Brain microvascular endothelial cell (primary cell): ENCODE measurements at regions not wholly inside any gene's neighbourhood (a gene's known extent, or its start where the extent isn't known, plus 50 kb on each side); places are given as distances from the start of the nearest gene placed in this dataset.

ENCODE experiments used
- DNase-seq: peaks from one replicate; pipeline ENCODE4 v3.0.0-alpha.2; 2020
- H3K27ac ChIP-seq: fragments of 250-450 bp; sonication (Bioruptor Pico); 2 replicates; pipeline ENCODE4 v1.5.1; 2020; ENCODE audit warnings: mild to moderate bottlenecking, moderate library complexity
- H3K27me3 ChIP-seq: fragments of 250-450 bp; sonication (Bioruptor Pico); replicated peaks from 2 replicates; pipeline ENCODE4 v1.5.1; 2020; ENCODE audit warnings: mild to moderate bottlenecking
- H3K36me3 ChIP-seq: fragments of 250-450 bp; sonication (Bioruptor Pico); replicated peaks from 2 replicates; pipeline ENCODE4 v1.5.1; 2020; ENCODE audit warnings: mild to moderate bottlenecking
- H3K4me3 ChIP-seq: 2 replicates; pipeline ENCODE4 v1.5.1; 2011; ENCODE audit warnings: low read depth, mild to moderate bottlenecking, control low read depth, low read length, moderate library complexity
- in situ Hi-C: cut with HindIII; loops from 2 replicates; pipeline ENCODE4 v1.10.0; 2017; ENCODE audit warnings: low sequenced_read_pairs, low pct_ligation_motif_present
- TF ChIP-seq, protein P1 (sequence below): IDR thresholded peaks from 2 replicates; pipeline ENCODE4 v1.5.1; 2011; ENCODE audit warnings: low read depth, mild to moderate bottlenecking, moderate library complexity, low read length, control low read depth, inconsistent platforms; ENCODE audit errors: missing control alignments

DNA sequence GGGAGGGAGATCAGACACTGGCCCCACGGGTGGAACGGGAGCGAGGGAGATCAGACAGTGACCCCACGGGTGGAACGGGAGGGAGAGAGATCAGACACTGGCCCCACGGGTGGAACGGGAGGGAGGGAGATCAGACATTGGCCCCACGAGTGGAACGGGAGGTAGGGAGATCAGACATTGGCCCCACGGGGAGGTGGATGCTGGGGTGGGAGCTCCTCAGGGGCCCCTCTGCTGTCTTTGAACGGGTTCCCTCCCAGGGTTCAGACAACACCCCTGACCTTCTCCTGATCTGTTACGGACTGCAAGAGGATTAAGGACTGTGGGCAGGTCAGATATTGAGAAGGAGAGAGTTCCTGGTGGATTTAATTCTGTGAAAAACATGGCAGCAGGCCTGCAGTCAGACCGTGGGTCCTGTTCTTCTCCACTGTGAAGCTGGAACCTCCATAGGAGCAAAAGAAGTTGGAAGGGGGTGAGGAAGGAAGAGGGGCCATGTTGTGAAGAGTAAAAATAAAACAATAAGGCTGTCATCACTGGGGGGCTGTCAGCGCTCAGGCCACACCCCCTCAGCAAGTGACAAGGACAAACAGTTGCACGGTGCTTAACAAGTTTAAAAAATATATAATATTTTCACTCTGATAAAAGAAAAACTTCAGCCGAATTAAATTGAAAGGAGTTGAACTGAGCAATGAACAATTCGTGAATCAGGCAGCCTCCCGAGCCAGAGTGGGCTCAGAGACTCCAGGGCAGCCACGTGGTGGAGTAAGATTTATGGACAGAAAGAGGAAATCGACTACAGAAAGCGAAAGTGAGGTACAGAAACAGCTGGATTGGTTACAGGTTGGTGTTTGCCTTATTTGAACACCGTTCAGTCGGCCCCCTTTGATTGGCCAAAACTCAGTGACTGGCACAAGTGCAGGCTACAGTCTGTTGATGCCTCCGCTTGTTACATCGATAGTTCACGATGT is 348.7 kb upstream of the TNRC6C start:
- H3K27ac ChIP-seq, result no peak overlapping the region
- in situ Hi-C loops, result no loop called here
- DNase-seq, result no peak
- H3K4me3 ChIP-seq, result no peak overlapping the region
- TF ChIP-seq, protein P1, sequence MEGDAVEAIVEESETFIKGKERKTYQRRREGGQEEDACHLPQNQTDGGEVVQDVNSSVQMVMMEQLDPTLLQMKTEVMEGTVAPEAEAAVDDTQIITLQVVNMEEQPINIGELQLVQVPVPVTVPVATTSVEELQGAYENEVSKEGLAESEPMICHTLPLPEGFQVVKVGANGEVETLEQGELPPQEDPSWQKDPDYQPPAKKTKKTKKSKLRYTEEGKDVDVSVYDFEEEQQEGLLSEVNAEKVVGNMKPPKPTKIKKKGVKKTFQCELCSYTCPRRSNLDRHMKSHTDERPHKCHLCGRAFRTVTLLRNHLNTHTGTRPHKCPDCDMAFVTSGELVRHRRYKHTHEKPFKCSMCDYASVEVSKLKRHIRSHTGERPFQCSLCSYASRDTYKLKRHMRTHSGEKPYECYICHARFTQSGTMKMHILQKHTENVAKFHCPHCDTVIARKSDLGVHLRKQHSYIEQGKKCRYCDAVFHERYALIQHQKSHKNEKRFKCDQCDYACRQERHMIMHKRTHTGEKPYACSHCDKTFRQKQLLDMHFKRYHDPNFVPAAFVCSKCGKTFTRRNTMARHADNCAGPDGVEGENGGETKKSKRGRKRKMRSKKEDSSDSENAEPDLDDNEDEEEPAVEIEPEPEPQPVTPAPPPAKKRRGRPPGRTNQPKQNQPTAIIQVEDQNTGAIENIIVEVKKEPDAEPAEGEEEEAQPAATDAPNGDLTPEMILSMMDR, result no peak
- H3K36me3 ChIP-seq, result no peaks in the 10 kb centered on the region
- peaks cover 4% of the 10 kb centered on the region for H3K27me3 ChIP-seq

DNA sequence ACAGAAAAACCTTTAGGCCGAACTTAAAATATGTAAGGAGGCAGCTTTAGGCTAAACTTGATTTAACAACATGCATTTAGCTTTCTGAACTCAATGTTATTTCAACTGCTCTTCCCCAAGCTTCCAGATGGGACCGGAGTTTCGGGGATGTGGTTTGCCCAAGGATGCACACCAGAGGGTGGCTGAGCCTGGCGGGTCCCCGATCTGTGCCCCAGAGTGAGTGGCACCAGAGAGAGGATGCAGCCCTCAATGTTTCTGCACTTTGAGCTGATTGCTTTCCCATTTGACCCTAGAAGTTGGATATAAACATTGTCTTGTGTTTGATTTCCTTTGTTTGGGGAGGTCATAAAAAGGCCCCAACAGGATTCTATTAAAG is 348.0 kb upstream of the TNRC6C start:
- Histone ChIP-seq H3K27ac (no peak overlapping the region), H3K36me3 (no peaks in the 10 kb centered on the region), H3K4me3 (no peak overlapping the region), H3K27me3 (peaks cover 4% of the 10 kb centered on the region)
- DNase-seq, result no peak
- TF ChIP-seq, protein P1, result no peak
- in situ Hi-C loops, result no loop called here

DNA sequence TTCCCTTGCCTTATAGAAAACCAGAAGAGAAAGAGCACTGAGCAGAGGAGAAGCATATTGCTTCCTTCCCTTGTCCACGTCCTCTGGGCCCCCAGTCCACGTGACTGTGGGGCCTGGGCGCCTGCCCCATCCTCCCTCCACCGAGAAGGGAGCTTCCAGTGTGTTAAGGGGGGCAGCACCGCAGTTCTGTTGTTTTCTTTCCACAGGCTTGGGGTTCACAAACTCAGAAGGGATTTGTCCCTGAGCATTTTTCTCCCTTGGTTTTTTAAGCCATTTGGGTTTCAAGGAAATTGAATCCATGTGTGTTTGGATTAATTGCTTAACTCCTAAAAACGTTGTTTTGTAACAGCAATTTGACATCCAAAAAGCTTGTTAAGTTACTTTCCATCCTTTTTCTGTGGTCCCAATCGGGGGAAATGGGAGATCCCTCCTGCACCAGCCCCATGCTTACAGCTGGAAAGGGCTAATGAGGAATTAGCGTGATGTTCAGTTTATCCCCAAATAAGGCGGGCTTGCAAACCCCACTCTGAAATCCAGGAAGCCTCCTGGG is 347.5 kb upstream of the TNRC6C start:
- H3K27ac ChIP-seq, result no peak overlapping the region

DNA sequence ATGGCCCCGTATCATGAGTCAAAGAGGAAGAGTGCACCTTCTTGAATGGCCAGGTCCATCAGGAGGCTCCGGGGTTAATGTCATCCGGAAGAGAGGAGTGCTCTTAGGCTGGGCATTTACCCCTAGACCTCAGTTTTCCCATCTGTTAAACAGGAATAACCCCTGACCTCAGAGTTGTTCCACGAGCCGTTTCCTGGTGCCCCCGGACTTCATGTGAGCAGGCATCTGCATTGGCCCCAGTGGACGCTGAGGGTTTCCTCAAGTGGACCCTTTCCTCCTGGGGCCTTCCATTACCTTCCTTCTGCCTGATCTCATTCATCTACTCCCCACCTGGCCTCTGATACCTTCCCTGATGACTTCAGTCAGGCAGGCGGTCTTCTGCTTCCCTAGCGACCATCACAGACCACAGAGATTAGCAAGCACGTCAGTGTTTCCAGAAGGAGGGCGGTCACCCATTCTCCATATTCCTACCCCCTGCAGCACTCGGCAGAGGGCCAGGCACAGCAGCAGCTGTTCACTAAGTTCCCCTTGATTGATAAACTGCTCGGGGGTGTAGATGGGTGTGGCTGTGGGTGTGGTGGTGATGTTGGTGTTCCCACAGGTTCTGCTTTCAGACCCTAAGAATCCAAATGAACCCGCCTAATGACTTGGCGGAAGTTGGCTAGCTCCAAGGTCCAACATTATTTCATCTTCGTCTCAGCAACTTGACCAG is 346.6 kb upstream of the TNRC6C start:
- H3K27ac ChIP-seq, result no peak overlapping the region
- H3K36me3 ChIP-seq, result no peaks in the 10 kb centered on the region
- peaks cover 4% of the 10 kb centered on the region for H3K27me3 ChIP-seq
- DNase-seq, result no peak
- TF ChIP-seq, protein P1, result no peak
- H3K4me3 ChIP-seq, result no peak overlapping the region
- in situ Hi-C loops, result no loop called here

More for the DNA sequence above, 347.5 kb upstream of the TNRC6C start:
- Histone ChIP-seq H3K4me3 (no peak overlapping the region), H3K27me3 (peaks cover 4% of the 10 kb centered on the region), H3K36me3 (no peaks in the 10 kb centered on the region)
- in situ Hi-C loops, result no loop called here
- TF ChIP-seq, protein P1, result no peak
- DNase-seq, result no peak

DNA sequence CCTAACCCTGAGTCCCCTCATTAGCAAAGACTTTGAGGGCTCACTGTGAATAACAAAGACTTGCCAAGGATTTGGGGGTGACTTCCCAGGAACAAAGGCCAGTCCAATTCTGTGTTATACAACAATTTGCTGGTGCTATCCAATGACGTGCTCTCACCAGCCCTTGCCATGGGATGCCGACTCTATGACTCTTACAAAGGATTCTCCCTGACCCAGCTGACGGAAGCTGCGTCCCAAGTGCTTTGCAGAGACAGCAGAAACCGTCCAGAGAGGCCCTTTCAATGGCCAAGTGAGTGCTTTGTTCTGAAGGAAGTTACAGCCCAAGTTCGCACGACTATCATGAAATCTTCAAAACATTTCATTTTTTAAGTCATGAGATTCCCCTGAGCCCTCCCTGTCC is 345.3 kb upstream of the TNRC6C start:
- no peak for DNase-seq
- H3K27ac ChIP-seq, result no peak overlapping the region
- TF ChIP-seq, protein P1, result no peak
- in situ Hi-C loops, result no loop called here
- H3K27me3 ChIP-seq, result peaks cover 4% of the 10 kb centered on the region
- H3K36me3 ChIP-seq, result no peaks in the 10 kb centered on the region
- no peak overlapping the region for H3K4me3 ChIP-seq
